ENCODE measurements at regions not wholly inside any gene's neighbourhood (a gene's known extent, or its start where the extent isn't known, plus 50 kb on each side); places are given as distances from the start of the nearest gene placed in this dataset.

DNA sequence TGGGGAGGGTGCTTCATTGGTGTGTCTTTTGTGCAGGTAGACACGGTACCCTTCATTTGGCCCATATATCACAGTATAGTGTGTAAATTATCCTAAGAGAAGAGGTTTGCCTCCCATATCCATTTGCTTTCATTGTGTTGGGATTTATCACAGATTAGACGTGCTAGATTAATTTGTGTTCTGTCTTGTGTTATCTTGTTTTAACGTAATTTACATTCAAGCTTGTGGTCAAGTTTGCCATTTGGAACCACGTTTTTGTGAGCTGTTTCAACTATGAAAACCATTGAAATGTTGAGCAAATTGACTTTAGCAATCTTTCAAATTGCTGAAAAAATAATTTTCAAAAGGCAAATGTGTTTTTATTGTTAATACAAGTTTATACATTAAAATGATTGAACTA lies 1826.5 kb downstream of the SLITRK5 start:
- WGBS (ENCODE audit: low lambda C conversion rate, missing lambda C conversion rate), result 53% methylated on average over 4 of the region's 4 CpGs
- Histone ChIP-seq H3K36me3 (replicated peaks; ENCODE audit: insufficient read depth, low read depth) (no peaks in the 10 kb centered on the region), H3K4me1 (ENCODE audit: insufficient read depth) (no peaks in the 10 kb centered on the region), H3K27ac (no peak overlapping the region), H3K9me3 (ENCODE audit: low read depth) (no peaks in the 10 kb centered on the region), H3K4me3 (no peak overlapping the region), H4K20me1 (ENCODE audit: insufficient read depth, poor library complexity, severe bottlenecking) (no peaks in the 10 kb centered on the region), H3K9me2 (replicated peaks; ENCODE audit: insufficient read depth) (no peaks in the 10 kb centered on the region), H3K4me2 (no peak overlapping the region), H3K79me2 (no peaks in the 10 kb centered on the region), H3K27me3 (no peaks in the 10 kb centered on the region), H2AFZ (no peak overlapping the region)
- TF ChIP-seq, protein P1, sequence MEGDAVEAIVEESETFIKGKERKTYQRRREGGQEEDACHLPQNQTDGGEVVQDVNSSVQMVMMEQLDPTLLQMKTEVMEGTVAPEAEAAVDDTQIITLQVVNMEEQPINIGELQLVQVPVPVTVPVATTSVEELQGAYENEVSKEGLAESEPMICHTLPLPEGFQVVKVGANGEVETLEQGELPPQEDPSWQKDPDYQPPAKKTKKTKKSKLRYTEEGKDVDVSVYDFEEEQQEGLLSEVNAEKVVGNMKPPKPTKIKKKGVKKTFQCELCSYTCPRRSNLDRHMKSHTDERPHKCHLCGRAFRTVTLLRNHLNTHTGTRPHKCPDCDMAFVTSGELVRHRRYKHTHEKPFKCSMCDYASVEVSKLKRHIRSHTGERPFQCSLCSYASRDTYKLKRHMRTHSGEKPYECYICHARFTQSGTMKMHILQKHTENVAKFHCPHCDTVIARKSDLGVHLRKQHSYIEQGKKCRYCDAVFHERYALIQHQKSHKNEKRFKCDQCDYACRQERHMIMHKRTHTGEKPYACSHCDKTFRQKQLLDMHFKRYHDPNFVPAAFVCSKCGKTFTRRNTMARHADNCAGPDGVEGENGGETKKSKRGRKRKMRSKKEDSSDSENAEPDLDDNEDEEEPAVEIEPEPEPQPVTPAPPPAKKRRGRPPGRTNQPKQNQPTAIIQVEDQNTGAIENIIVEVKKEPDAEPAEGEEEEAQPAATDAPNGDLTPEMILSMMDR (IDR thresholded peaks at IDR 0.05; ENCODE audit: poor library complexity), result no peak
- TF ChIP-seq EZH2 (IDR thresholded peaks at IDR 0.05; ENCODE audit: borderline replicate concordance) (no peak), EZH2phosphoT487 (IDR thresholded peaks at IDR 0.05; ENCODE audit: low read depth, severe bottlenecking, unreplicated experiment) (no peak)
- no peak for DNase-seq (ENCODE audit: low spot score)

- 76% methylated on average over 2 of the region's 2 CpGs for WGBS (ENCODE audit: low lambda C conversion rate, missing lambda C conversion rate)
Measured at GRCh38 chr13:89502286-89502685, 1831.1 kb downstream of the SLITRK5 start.

GRCh38 chr13:89514534-89515312 lies 1832.8 kb upstream of the MIR17HG start:
- Histone ChIP-seq H3K9me3 (ENCODE audit: low read depth) (no peaks in the 10 kb centered on the region), H3K4me3 (no peak overlapping the region), H3K27me3 (no peaks in the 10 kb centered on the region), H3K4me2 (no peak overlapping the region), H4K20me1 (ENCODE audit: insufficient read depth, poor library complexity, severe bottlenecking) (no peaks in the 10 kb centered on the region), H2AFZ (no peak overlapping the region), H3K27ac (no peak overlapping the region), H3K79me2 (no peaks in the 10 kb centered on the region), H3K9me2 (replicated peaks; ENCODE audit: insufficient read depth) (no peaks in the 10 kb centered on the region), H3K4me1 (ENCODE audit: insufficient read depth) (peaks cover 7% of the 10 kb centered on the region), H3K36me3 (replicated peaks; ENCODE audit: insufficient read depth, low read depth) (no peaks in the 10 kb centered on the region)
- DNase-seq (ENCODE audit: low spot score), result peak; percentile 4
- TF ChIP-seq, protein P1 (IDR thresholded peaks at IDR 0.05; ENCODE audit: poor library complexity), result no peak
- no peak for TF ChIP-seq EZH2phosphoT487 (IDR thresholded peaks at IDR 0.05; ENCODE audit: low read depth, severe bottlenecking, unreplicated experiment)
- no peak for TF ChIP-seq EZH2 (IDR thresholded peaks at IDR 0.05; ENCODE audit: borderline replicate concordance)
- 75% methylated on average over 4 of the region's 4 CpGs for WGBS (ENCODE audit: low lambda C conversion rate, missing lambda C conversion rate)

More at GRCh38 chr13:89502286-89502685, 1831.1 kb downstream of the SLITRK5 start:
- H3K27ac ChIP-seq, result no peak overlapping the region
- no peaks in the 10 kb centered on the region for H3K79me2 ChIP-seq
- H3K4me1 ChIP-seq (ENCODE audit: insufficient read depth), result no peaks in the 10 kb centered on the region
- no peak overlapping the region for H3K4me3 ChIP-seq
- no peaks in the 10 kb centered on the region for H3K27me3 ChIP-seq
- no peaks in the 10 kb centered on the region for H4K20me1 ChIP-seq (ENCODE audit: insufficient read depth, poor library complexity, severe bottlenecking)
- H3K9me3 ChIP-seq (ENCODE audit: low read depth), result no peaks in the 10 kb centered on the region
- H3K36me3 ChIP-seq (replicated peaks; ENCODE audit: insufficient read depth, low read depth), result no peaks in the 10 kb centered on the region
- no peak overlapping the region for H3K4me2 ChIP-seq
- TF ChIP-seq EZH2phosphoT487 (IDR thresholded peaks at IDR 0.05; ENCODE audit: low read depth, severe bottlenecking, unreplicated experiment) (no peak), EZH2 (IDR thresholded peaks at IDR 0.05; ENCODE audit: borderline replicate concordance) (no peak)
- TF ChIP-seq, protein P1 (IDR thresholded peaks at IDR 0.05; ENCODE audit: poor library complexity), result no peak
- no peak for DNase-seq (ENCODE audit: low spot score)
- H2AFZ ChIP-seq, result no peak overlapping the region
- no peaks in the 10 kb centered on the region for H3K9me2 ChIP-seq (replicated peaks; ENCODE audit: insufficient read depth)
